Stomach (tissue), 8 donors: ENCODE measurements at regions not wholly inside any gene's neighbourhood (a gene's known extent, or its start where the extent isn't known, plus 50 kb on each side); places are given as distances from the start of the nearest gene placed in this dataset.
A peak's percentile ranks its signal among the peaks of the same experiment; 100 is the strongest.

ENCODE experiments used
- DNase-seq, 2 donors: peaks; one replicate each; pipeline versions ENCODE4 v3.0.0 to v3.0.0-alpha.2; 2013 to 2019
- H3K27ac ChIP-seq, 5 donors: fragments of 200-600 bp in 4 of 5; sonication (generic) in 4 of 5; one replicate each; pipeline ENCODE4 v1.5.1; 2013 to 2019; ENCODE audit warnings: mild to moderate bottlenecking in 1 of 5, moderate library complexity in 1 of 5
- H3K27me3 ChIP-seq, 3 donors: fragments of 200-600 bp; sonication (generic); one replicate each; pipeline ENCODE4 v1.5.1; 2017 to 2019; ENCODE audit warnings: mixed run types in 1 of 3
- H3K36me3 ChIP-seq, 4 donors: fragments of 200-600 bp; sonication (generic); 1 replicate in 3 of 4; 2 replicates in 1 of 4; pipeline ENCODE4 v1.5.1; 2016 to 2019
- H3K4me1 ChIP-seq, 4 donors: fragments of 200-600 bp; sonication (generic); one replicate each; pipeline ENCODE4 v1.5.1; 2016 to 2019
- H3K4me3 ChIP-seq, 4 donors: fragments of 200-600 bp; sonication (generic) in 3 of 4; one replicate each; pipeline ENCODE4 v1.5.1; 2016 to 2019; ENCODE audit warnings: mild to moderate bottlenecking in 1 of 4
- H3K9me3 ChIP-seq, 4 donors: fragments of 200-600 bp; sonication (generic); one replicate each; pipeline ENCODE4 v1.5.1; 2016 to 2019
- CTCF ChIP-seq, 7 experiments: fragments of 450-650 bp in 4 of 7; fragments of 200-600 bp in 3 of 7; sonication (generic) in 3 of 7; IDR thresholded peaks; one replicate each; pipeline ENCODE4 v1.5.1; 2016 to 2019; ENCODE audit warnings: antibody characterized with exemption in 7 of 7, control low read depth in 2 of 7, mild to moderate bottlenecking in 1 of 7
- EP300 ChIP-seq: sonication (generic); formaldehyde crosslinking; IDR thresholded peaks from one replicate; pipeline ENCODE4 v1.6.1; 2017; ENCODE audit warnings: antibody characterized with exemption
- POLR2A ChIP-seq, 4 donors: fragments of 450-650 bp; IDR thresholded peaks; one replicate each; pipeline ENCODE4 v1.6.1; 2016; ENCODE audit warnings: antibody characterized with exemption in 4 of 4, control low read depth in 2 of 4, mild to moderate bottlenecking in 1 of 4, moderate library complexity in 1 of 4
- POLR2AphosphoS5 ChIP-seq, 3 donors: sonication (generic); formaldehyde crosslinking; IDR thresholded peaks; one replicate each; pipeline ENCODE4 v1.6.1; 2016; ENCODE audit warnings: antibody characterized with exemption in 3 of 3
- WGBS, 5 donors: extraction: QIAGEN DNeasy Blood & Tissue Kit in 3 of 5; methylation state at CpG; one replicate each; pipeline versions ENCODE4 v1.1.5 to v1.1.7; 2013 to 2018; 5-methylcytosine and 5-hydroxymethylcytosine counted together
- intact Hi-C: fragments of 100-400 bp; cut with DNase I; formaldehyde crosslinking; loops from one replicate; pipeline ENCODE4 v1.15.1; 2023; ENCODE audit warnings: low total_unique reads
- donor health status: healthy with polysubstance abuse.
- donor health status: Bipolar disorder and iron deficiency.
- donor health status: healthy.

- H3K4me3 ChIP-seq: no peak overlapping the region
- TF ChIP-seq CTCF (IDR thresholded peaks at IDR 0.05) (no peak), POLR2AphosphoS5 (IDR thresholded peaks at IDR 0.05) (peak in 1 of 3 donors; percentile 57)
- 54 to 66% (median 56%) methylated on average over 10 of the region's 10 CpGs for WGBS, 5 donors
- no peaks in the 10 kb centered on the region for H3K27me3 ChIP-seq
- DNase-seq: peak; percentile 74 to 88
- intact Hi-C loops: no loop called here
- no peaks in the 10 kb centered on the region for H3K36me3 ChIP-seq
- H3K27ac ChIP-seq: peak overlapping the region in 4 of 5 donors; percentile 46 to 73 (median 64)
- peaks cover 0 to 12% (median 11%) of the 10 kb centered on the region in 4 donors for H3K4me1 ChIP-seq
- no peaks in the 10 kb centered on the region for H3K9me3 ChIP-seq
Observed at GRCh38 chr7:47669178-47669891, 87.4 kb upstream of the TNS3 start.

- intact Hi-C loops: no loop called here
- DNase-seq: no peak
- 84 to 94% (median 91%) methylated on average over 10 of the region's 10 CpGs for WGBS, 5 donors
- Histone ChIP-seq H3K4me3 (no peak overlapping the region), H3K9me3 (no peaks in the 10 kb centered on the region), H3K27me3 (no peaks in the 10 kb centered on the region), H3K36me3 (no peaks in the 10 kb centered on the region), H3K4me1 (peaks cover 0 to 12% (median 11%) of the 10 kb centered on the region in 4 donors), H3K27ac (no peak overlapping the region)
- TF ChIP-seq POLR2A (IDR thresholded peaks at IDR 0.05) (no peak), EP300 (no peak), CTCF (IDR thresholded peaks at IDR 0.05) (no peak), POLR2AphosphoS5 (IDR thresholded peaks at IDR 0.05) (no peak)
Observed at GRCh38 chr7:47666164-47666862, 84.4 kb upstream of the TNS3 start.

- 76 to 91% (median 82%) methylated on average over 7 of the region's 7 CpGs for WGBS, 5 donors
- Histone ChIP-seq H3K27me3 (no peaks in the 10 kb centered on the region), H3K9me3 (no peaks in the 10 kb centered on the region), H3K36me3 (no peaks in the 10 kb centered on the region), H3K4me3 (no peak overlapping the region), H3K27ac (no peak overlapping the region), H3K4me1 (peaks cover 0 to 8% (median 7%) of the 10 kb centered on the region in 4 donors)
- TF ChIP-seq POLR2A (IDR thresholded peaks at IDR 0.05) (no peak), CTCF (IDR thresholded peaks at IDR 0.05) (no peak)
- DNase-seq: no peak
- intact Hi-C loops: no loop called here
Observed at GRCh38 chr7:47664650-47665195, 82.8 kb upstream of the TNS3 start.

GRCh38 chr7:47663851-47664250, 81.9 kb upstream of the TNS3 start:
- Histone ChIP-seq H3K27ac (no peak overlapping the region), H3K4me1 (no peaks in the 10 kb centered on the region), H3K4me3 (no peak overlapping the region), H3K27me3 (no peaks in the 10 kb centered on the region), H3K36me3 (no peaks in the 10 kb centered on the region), H3K9me3 (no peaks in the 10 kb centered on the region)
- WGBS, 5 donors: 80 to 95% (median 92%) methylated on average over 1 of the region's 1 CpG
- DNase-seq: no peak
- no peak for TF ChIP-seq EP300
- intact Hi-C loops: no loop called here

- no peaks in the 10 kb centered on the region for H3K36me3 ChIP-seq
- H3K4me3 ChIP-seq: no peak overlapping the region
- no peaks in the 10 kb centered on the region for H3K9me3 ChIP-seq
- 88 to 94% (median 91%) methylated on average over 5 of the region's 5 CpGs for WGBS, 5 donors
- no peak for DNase-seq
- TF ChIP-seq EP300 (no peak), POLR2A (IDR thresholded peaks at IDR 0.05) (no peak)
- no peak overlapping the region for H3K27ac ChIP-seq
- no peaks in the 10 kb centered on the region for H3K4me1 ChIP-seq
- intact Hi-C loops: no loop called here
- H3K27me3 ChIP-seq: no peaks in the 10 kb centered on the region
Observed at GRCh38 chr7:47663213-47663612, 81.3 kb upstream of the TNS3 start.
